ENCODE measurements at regions not wholly inside any gene's neighbourhood (a gene's known extent, or its start where the extent isn't known, plus 50 kb on each side); places are given as distances from the start of the nearest gene placed in this dataset.

GRCh38 chr15:97030251-97030650 lies 699.8 kb downstream of the NR2F2 start:
- no peak for DNase-seq

DNA sequence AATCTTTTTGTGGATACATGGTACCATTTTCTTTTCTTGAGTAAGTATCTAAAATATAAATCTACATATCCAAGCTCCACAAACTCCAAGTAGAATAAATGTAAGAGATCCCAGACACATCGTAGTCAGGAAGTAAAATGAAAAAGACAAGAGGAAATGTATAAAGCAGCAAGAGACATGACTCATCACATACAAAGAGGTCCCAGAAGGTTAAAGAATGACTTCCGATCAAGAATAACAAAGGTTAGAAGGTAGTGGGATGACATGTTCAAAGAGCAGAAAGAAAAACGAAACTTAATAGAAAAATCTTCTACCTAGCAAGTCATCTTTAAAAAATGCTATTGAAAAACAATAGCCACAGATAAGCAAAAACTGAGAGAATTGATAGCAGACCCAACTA lies 705.8 kb downstream of the NR2F2 start:
- no peak for DNase-seq

DNA sequence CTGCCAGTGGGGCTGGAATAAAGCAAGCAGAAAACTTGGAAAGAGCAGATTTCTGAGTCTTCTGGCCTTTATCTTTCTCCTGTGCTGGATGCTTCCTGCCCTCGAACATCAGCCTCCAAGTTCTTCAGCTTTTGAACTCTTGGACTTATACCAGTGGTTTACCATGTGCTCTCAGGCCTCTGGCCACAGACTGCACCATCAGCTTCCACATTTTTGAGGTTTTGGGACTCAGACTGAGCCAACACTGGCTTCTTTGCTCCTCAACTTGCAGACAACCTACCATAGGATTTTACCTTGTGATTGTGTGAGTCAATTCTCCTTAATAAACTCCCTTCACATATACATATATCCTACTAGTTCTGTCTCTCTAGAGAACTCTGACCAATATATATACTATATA lies 706.6 kb downstream of the NR2F2 start:
- DNase-seq: no peak

GRCh38 chr15:97045666-97046421 lies 715.3 kb downstream of the NR2F2 start:
- DNase-seq: no peak

- no peak for DNase-seq
These were observed 722.0 kb downstream of the NR2F2 start for GRCh38 chr15:97052513-97052912.

GRCh38 chr15:97053635-97054034 lies 723.1 kb downstream of the NR2F2 start:
- no peak for DNase-seq

GRCh38 chr15:97057503-97057902 lies 727.0 kb downstream of the NR2F2 start:
- DNase-seq: no peak

GRCh38 chr15:97059281-97059680 lies 728.8 kb downstream of the NR2F2 start:
- no peak for DNase-seq

GRCh38 chr15:97061392-97061791 lies 730.9 kb downstream of the NR2F2 start:
- DNase-seq: no peak

- no peak for DNase-seq
These were observed 741.2 kb downstream of the NR2F2 start for GRCh38 chr15:97071668-97072067.

- DNase-seq: no peak
These were observed 742.0 kb downstream of the NR2F2 start for GRCh38 chr15:97072545-97072944.

DNA sequence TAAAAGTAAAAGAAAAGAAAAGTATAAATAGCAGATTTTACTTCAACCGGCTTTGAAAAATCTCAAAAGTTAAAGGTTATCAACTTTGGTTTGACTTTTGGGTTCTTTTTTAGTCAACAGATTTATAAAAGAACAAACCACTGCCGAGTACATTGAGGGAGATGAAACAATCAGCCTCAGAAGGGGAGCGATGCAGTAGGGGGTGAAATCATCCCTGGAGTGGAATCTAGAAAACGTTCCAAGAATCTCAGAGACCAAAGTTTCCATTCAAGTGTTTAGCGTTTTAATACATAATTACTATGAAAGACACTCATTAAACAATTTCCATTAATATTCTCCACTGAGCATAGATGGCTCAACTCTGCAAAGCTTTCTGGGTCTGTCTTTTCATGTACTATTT lies 745.5 kb downstream of the NR2F2 start:
- DNase-seq: no peak

GRCh38 chr15:97077975-97078374 lies 747.5 kb downstream of the NR2F2 start:
- DNase-seq: no peak

DNA sequence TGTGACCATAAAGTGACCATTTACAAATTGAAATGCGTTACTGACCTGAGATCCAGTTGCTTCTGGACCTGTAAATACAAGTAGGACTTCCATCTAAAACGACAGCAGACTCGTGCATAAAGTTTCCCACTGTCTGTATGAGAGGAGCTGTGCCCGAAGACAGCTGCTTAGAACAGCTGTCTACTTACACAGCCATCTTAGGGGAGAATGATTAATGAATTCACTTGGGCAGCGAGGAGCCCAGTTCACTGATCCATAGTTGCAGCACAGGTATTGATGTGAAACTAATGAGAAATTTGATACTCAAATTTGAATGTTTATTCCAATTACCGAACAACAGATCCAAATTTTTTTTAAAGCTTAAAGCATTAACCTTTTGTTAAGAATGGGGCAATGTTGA lies 748.1 kb downstream of the NR2F2 start:
- no peak for DNase-seq

DNA sequence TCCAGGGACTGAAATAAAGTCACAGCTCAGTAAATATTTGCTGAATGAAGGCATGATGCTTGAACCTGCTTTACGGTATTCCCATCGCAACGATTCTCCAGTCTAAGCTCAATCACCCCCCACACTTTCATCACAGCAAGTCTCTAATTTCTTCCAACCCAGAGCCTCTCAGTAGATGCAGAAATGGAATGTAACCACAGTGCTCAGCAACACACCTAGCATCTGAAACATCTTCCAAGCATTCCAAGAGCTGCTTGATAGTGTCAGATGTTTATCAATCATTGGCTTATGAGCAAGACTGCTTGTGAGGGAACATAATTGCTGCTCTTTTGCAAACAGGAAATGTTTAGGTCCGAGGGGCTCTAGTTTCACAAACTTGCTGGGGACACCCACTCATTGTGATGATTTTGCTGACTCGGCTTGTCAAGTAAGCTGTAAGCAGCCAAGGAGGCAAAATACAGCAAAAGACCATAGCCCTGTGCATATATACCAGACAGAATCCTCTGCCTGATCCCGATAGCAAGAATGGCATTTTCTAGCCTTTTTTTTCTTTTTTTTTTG lies 751.2 kb downstream of the NR2F2 start:
- no peak for DNase-seq

- no peak for DNase-seq
These were observed 752.3 kb downstream of the NR2F2 start for GRCh38 chr15:97082830-97083229.

DNA sequence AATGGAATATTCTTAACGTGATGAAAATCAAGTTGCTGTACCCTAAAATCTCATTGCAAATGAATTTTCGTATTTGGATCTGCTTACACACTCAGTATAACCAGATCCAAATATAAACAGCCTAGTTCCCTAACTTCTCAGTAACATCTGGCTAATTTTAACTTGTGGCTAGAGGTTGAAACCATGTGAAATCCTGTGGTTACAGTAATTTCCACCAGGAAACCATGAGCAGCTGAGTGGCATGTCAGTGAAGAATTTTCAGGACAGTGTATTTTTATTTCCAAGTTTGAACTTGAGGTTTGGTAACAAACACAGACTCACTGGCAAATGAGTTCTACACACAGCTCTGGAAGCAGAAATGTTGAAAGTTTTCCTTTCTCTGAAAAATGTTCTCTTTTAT lies 754.1 kb downstream of the NR2F2 start:
- no peak for DNase-seq

GRCh38 chr15:97085731-97086130 lies 755.2 kb downstream of the NR2F2 start:
- DNase-seq: no peak

DNA sequence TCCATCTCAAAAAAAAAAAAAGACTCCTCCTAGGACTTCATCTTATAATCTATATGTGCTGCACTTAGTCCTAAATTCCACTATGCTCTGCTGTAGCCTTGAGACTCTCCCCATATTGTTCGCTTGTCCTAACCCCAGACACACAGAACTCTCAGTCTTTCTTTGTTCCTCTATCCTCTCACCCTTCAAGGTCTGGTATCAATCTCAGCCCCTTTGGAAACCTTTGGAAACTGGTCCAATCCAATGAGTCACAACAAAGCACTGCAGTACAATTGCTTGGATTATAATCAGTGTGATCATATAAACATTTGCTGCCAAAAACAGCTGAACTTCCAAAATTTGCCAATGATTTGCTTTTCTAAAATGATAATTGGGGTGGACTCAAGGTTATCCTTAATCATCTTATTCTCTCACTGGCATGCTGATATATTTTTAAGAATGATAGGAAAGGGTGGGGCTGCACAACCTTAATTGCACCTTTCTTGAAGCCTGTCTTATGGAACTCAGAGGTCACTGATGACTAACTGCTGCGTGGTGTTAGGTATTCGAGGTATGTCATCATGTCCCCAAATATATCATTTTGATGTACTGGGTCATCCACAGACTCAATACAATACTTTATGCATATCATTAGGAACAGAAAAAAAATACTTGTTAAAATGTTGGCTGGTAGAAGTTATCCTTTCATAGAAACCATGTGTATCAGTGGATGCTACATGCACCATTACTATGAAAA lies 756.7 kb downstream of the NR2F2 start:
- no peak for DNase-seq

- DNase-seq: no peak
These were observed 760.6 kb downstream of the NR2F2 start for GRCh38 chr15:97091093-97091492.

DNA sequence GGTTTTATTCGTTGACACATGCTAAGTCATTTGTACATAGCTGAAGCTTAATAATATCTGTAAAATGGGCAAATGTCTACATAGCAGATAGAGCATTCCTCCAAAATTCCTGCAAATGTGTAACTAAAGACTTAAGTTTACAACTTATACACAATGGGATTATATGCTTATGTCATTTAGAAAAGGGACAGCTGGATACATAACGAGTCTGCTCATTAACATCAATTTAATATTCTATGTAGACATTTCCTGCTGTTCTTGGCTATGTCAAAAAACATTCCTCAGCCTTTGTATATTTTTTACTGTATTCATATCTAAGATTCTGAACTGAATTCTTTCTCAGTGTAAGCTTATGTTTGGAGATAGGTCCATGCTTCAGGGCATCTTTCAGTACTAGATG lies 762.2 kb downstream of the NR2F2 start:
- DNase-seq: no peak

GRCh38 chr15:97096303-97096835 lies 765.9 kb downstream of the NR2F2 start:
- no peak for DNase-seq

- DNase-seq: no peak
These were observed 768.5 kb downstream of the NR2F2 start for GRCh38 chr15:97099040-97099439.

GRCh38 chr15:97101572-97101971 lies 771.1 kb downstream of the NR2F2 start:
- no peak for DNase-seq
